Heart left ventricle (tissue), 13 donors: ENCODE measurements at regions not wholly inside any gene's neighbourhood (a gene's known extent, or its start where the extent isn't known, plus 50 kb on each side); places are given as distances from the start of the nearest gene placed in this dataset.

Experiments used
- POLR2A ChIP-seq, 2 donors: fragments of 450-650 bp; IDR thresholded peaks; one replicate each; pipeline ENCODE4 v1.6.1; 2017; ENCODE audit warnings: antibody characterized with exemption in 2 of 2, mild to moderate bottlenecking in 2 of 2, moderate library complexity in 2 of 2
- TF ChIP-seq, protein P1 (sequence below), 12 donors: fragments of 200-600 bp; sonication (generic) in 4 of 12; IDR thresholded peaks; one replicate each; pipeline versions ENCODE4 v1.5.0 to v1.8.0; 2018 to 2022; ENCODE audit warnings: antibody characterized with exemption in 12 of 12, mild to moderate bottlenecking in 5 of 12
- donor health status: ischemic (EF 13 %, LVEDD 7.1; RV severe dilation, severe dysfunction).
- donor health status: DM: no; HTN: yes; CAD: no.
- donor health status: DM: no; HTN: no; CAD: no.
- donor health status: ischemic (EF 25% LVEDD 6.9; RV normal size, moderate dysfunction).
- donor health status: ischemic (EF 25% LVEDD 5.7; RV mildly dilated, moderate dysfunction).
- donor health status: ischemic (EF 35%, LVEDD 5.7; RV mildly dilated, moderate dysfunction).
- donor health status: nonischemic (EF 11% LVEDD 7.7; RV severe dilation, severe dysfunction).
- donor health status: DM: yes; HTN: yes; CAD: no.
- donor health status: PGD.
- donor health status: ischemic (EF 29% LVEDD 5.4; RV normal size, mild dysfunction).
- donor health status: nonischemic (EF 23%, LVEDD 6.1; RV moderate dilation, normal function).

DNA sequence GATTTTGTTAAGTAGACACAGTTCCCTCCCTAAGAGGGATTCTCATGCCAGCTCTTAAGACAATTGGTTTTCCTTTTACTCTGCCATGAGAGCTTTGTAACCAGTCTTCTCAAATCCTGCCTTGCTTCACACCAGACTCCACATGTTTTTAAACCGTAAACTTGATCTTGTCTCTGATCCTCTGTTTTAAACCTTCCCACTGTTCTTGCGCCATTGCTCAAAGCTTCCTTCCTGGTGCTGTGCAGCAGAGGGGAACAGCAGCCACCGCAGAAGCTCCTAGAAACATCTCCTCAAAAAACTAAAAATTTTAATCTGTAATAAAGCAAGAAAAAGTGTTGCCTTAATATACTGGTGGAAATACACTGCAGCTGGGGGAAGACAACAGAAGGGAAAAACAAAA is 154.5 kb upstream of the SATB1 start:
- TF ChIP-seq POLR2A (IDR thresholded peaks at IDR 0.05): no peak
- TF ChIP-seq, protein P1, sequence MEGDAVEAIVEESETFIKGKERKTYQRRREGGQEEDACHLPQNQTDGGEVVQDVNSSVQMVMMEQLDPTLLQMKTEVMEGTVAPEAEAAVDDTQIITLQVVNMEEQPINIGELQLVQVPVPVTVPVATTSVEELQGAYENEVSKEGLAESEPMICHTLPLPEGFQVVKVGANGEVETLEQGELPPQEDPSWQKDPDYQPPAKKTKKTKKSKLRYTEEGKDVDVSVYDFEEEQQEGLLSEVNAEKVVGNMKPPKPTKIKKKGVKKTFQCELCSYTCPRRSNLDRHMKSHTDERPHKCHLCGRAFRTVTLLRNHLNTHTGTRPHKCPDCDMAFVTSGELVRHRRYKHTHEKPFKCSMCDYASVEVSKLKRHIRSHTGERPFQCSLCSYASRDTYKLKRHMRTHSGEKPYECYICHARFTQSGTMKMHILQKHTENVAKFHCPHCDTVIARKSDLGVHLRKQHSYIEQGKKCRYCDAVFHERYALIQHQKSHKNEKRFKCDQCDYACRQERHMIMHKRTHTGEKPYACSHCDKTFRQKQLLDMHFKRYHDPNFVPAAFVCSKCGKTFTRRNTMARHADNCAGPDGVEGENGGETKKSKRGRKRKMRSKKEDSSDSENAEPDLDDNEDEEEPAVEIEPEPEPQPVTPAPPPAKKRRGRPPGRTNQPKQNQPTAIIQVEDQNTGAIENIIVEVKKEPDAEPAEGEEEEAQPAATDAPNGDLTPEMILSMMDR (IDR thresholded peaks at IDR 0.05): no peak
